HG03354 (cell line): ENCODE measurements at regions not wholly inside any gene's neighbourhood (a gene's known extent, or its start where the extent isn't known, plus 50 kb on each side); places are given as distances from the start of the nearest gene placed in this dataset.

Experiments used
- ATAC-seq: cut with Tn5 transposase; IDR thresholded peaks from one replicate; pipeline ENCODE4 v1.9.1; 2021; ENCODE audit warnings: mild to moderate bottlenecking; ENCODE audit not compliant: unreplicated experiment, poor library complexity, severe bottlenecking

DNA sequence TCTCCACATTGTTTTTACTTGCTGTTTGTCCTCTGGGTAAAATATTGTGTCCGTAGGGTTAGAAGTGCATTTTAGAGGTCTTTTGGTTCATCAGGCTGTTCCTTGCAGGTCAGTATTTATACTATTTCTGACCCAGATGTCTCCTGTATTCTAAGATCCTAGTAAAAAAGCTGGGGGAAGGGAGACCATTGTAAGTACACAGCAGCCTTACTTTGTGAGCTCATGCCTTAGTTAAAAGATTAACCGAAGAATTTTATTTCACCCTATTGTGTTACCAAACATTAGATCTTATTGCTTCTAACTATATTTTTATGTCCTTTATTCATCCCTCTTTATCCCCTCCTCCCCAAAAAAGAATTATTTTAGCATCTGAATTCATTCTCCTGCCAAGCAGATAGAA is 444.1 kb upstream of the RBFOX1 start:
- ATAC-seq: no peak

DNA sequence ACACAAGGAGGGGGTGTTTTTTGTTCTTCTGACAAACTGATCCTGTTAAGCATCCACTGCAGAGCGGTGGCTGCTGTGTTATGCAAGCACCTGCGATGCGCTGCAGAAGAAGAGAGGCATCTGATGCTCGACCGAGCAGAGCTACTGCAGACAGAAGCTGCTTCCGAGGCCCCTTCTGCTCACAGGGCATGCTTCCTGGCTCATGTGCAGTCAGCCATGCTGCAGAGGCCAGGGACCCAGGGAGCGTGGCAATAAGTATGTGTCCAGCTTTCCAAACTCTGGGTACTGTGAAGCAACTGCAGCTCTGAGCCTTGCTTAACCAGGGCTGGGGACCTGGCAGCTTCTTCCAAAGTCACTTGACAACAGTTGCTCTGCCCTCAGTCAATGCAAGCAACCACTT is 448.6 kb upstream of the RBFOX1 start:
- no peak for ATAC-seq

DNA sequence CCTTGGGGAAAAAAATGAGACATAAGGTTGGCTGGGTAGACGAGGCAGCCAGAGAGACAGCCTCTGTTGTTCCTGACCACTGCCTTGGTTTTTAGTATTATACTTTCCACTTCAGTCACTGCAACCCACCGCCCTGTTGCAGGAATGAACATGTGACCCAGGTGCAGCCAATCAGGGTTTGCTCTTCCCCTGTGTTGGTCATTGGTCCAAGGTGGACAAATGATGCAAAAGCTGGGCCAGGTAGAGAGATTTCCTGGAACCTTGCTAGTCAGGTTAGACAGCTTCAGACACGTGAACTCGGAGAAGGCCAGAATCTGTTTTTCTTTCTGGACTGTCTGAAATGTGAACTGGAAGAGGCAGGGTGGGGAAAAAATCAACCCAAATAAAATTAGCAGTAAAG is 452.4 kb upstream of the RBFOX1 start:
- no peak for ATAC-seq

DNA sequence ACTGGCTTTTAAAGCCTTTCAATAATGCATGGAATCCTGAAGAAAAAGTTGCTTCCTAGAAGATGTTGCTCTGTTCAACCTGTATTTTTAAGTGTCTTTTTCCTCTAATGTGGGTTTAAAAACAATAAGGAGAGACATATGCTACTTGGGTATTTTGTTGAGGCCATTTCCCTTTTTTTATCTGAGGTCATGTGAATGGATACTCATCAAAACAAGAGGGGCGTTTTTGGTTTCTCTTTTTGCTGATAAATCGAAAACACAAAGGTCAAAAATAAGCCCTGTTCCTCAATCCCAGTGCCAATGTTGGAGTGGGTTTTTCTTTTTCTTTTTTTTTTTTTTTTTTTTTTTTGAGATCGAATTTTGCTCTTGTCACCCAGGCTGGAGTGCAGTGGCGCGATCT is 468.0 kb upstream of the RBFOX1 start:
- ATAC-seq: no peak

DNA sequence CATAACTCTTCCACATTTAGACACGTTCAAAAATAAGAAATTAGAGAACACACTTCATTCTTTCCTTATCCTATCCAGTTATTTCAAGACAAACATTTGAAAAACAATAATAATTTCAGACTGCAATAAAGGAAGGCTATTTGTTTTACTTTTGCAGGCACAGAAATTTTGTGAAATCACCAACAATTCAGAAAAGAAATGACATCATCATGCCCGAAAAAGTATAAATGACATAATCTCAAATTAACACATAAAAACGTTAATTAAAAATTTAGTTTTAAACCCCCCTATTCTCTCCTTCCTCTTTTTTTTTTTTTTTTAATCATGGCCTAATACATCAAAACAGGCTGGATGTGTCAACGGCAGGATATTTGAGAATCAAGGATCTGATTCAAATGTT is 468.4 kb upstream of the RBFOX1 start:
- ATAC-seq: no peak

DNA sequence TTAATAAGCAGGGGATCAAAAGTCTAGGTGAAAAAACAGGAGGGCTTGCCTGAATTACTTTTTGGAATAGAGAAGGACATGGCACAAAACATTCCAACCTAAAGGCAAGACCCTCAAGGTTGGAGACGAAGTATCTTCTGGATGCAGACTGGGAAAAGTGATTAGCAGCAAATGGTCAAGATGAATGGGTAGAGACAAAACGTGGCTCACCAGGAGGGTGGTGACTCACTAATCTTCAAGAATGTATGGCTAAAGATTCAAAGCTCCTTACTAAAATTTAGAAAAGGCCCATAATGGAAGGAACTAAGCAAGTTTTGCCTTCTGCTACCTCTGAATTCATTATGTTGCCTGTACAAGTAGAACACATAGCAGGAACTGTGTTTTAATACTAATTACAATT is 469.5 kb upstream of the RBFOX1 start:
- ATAC-seq: no peak

DNA sequence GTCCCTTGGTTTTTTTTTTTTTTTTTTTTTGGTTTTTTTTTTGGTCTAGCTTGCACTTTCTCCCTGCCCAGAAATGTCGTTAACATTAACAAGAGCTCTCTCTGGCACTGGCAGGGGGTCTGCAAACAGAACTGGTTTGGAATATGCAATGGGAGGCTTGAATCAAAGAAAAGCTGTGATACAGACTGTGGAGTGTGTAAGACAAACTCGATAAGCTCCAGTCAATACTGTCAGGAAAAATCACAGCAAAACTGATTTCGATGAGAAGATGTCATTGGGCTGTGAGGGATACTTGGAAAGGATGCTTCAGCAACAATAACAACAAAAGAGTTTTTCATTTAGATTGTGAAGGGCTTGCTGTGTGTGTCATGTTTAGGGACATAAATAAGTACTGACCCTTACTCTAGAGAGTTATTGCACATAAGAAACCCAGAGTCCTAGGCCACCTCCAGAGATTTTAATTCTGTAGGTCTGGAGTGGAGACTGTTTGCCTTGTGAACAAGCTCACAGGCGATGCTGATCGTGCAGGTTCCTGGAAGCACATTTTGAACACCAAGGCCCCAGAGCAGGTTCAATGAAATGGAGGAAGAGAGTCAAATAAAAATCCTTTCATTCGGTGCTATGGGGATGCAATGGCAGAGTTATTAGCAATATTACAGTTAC is 470.7 kb upstream of the RBFOX1 start:
- no peak for ATAC-seq

DNA sequence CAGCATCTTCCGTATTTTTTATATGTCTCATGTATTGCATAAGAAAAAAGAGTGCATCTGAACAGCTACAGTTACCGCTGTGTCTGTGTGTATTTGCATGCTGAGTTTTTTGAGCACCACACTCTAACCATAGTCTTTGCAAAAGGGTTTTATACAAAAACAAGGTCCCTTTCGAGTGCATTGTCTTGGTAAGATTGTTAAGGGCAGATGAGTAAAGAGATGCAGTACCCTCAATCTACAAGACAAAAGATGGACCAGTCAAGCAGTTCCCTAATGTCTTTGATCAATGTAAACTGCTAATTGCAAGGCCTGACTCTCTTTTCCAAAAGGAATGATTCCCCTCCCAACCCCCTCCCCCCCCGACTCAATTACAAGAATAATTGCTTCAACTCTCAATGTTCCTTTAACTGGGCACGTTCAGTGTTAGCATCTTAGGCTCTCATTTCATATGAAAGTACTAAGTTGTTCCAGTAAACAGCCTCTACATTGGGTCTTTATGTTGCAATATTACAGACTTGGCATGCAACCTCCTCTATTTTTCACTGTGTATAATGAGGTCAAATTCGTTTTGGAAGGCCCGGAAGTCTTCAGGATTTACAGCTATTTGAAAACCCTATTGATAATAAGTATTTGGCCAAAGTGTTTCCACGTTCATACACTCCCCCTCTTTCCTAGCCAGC is 471.4 kb upstream of the RBFOX1 start:
- no peak for ATAC-seq

DNA sequence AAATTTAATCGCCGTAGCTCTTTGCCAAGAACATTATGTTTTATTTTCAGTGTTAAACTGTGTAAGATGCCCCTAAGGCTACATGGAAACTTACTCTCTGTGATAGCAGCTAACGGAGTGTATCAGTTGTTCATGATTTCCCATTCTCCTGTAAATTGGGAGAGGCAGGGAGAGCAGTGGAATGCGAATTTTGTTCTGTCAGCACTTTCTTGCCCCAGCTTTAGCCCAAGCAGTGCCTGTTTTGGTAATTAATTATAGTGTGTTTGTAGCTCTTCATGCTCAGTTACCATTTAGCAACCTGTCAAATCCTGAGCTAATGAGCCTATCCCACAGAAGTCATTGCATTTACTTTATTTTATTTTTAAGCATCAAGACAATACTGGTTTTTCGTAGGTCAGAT is 475.1 kb upstream of the RBFOX1 start:
- ATAC-seq: no peak

DNA sequence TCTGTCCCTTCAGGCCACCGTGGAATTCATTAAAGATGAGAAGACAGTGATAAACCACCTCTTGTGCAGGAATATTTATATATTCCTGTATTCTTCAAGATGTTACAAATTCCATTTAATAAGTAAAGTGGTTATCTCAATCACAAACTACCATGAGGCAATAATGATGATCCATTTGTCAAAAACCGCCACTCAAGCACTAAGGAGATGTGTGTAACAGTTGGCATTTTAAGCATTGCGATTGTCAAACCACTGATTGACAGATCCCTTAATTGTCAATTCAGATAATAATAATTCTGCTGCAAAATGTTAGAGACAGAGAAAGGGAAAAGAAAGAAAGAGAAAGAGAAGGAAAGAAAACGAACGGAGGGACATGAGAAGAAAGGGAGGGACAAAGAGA is 476.1 kb upstream of the RBFOX1 start:
- ATAC-seq: no peak

DNA sequence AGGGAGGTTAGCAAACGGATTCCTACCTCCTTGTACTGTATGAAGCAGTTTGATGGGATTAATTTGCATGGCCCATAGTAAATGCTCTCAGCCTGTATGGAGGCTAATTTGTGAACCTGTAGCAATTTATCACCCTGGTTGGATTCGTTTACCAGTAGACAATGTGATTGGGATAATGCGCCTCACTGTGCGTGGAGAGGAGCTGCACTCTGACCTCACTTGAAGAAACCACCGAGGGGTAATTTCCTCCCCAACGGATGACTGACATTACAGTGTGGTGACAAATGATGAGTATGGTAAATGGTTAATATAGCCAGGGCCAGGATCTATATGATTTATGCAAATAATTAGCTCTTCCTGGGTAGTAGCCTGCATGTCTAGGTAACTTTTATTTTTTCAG is 479.1 kb upstream of the RBFOX1 start:
- no peak for ATAC-seq

DNA sequence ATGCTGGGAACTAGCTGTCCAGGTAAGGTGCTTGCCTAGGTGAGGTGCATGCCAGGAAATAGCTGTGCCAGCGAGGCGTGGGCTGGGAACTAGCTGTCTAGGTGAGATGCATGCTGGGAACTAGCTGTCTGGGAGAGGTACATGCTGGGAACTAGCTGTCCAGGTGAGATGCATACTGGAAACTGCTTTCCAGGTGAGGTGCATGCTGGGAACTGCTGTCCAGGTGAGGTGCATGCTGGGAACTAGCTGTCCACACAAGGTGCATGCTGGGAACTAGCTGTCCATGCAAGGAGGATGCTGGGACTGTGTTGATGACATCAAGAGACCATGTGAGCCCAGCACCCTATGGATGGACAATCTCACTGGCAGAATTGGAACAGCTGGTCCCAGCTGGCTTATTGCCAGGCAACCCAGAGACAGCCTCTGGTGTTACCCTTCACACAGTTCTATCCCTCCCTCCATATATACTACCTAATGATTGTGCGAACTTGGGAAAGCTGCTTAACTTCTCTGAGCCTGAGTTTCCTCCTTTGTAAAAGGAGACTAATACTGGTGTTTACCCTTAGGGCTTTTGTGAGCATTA is 479.9 kb upstream of the RBFOX1 start:
- no peak for ATAC-seq

DNA sequence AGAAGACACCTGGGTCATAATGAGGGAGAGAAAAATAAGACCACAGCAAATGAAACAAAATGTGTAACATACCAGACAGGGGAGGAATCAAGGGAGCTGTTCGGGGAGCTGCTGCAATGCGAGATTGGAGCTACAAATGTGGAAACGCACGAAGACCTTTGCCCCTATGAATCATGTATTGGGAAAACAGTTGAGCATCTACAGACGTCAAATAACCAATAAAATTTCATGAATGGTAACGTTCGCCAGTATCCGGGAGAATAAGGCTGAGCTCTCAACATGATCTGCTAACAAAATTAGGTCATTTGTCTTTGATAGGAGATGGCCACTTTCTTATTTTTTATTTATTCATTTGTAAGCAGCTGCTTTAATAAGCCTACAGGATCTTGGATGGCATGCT is 486.2 kb upstream of the RBFOX1 start:
- ATAC-seq: no peak

DNA sequence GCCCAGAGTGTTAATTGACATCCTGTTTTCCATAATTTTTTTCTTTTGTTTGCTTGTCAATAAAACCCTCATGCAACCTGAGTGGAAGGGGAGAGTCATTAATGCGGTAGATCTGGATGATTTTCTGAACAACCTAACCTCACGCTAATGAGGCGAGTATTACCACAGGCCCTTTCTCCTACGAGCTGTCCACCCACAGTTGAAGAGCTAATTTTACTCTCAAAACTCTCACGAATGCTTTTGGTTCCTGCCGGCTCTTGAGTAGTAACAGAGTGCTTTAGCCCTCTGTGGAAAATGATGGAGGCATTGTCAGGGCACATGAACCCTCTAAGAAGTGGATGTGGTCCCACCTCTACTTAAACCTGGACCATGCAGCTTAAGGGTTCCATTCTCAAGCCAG is 491.3 kb upstream of the RBFOX1 start:
- ATAC-seq: no peak

DNA sequence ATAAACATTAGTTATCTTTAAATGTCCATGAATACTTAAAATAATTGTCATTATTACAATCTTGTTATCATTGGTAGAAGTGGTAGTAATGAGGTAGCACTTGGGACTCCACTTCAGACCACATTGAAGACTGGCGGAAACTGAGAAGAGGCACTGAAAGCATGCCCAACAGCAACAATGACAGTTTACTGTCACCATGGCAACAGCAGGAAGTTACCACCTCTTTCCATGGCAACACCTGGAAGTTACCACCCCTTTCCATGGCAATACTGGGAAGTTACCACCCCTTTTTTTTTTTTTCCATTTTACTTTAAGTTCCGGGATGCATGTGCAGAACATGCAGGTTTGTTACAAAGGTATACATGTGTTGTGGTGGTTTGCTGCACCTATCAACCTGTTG is 494.9 kb upstream of the RBFOX1 start:
- no peak for ATAC-seq

DNA sequence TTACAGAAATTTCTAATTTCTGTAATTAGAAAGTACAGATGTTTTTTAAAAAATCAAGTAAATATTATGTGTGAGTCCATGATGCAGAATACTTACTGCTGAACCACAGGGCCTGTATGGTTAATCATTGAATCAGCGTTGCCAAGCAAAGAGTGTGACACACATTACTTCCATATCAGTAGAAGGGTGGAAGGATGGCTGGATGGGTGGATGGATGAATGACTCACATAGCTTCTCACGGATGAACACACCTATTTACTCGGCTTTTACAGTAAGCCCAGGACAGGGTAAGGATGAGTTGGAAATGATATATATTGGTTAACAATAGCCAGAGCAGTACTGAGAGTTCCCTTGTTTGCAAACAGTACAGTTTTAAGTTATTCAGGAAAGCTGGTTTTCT is 495.9 kb upstream of the RBFOX1 start:
- no peak for ATAC-seq

DNA sequence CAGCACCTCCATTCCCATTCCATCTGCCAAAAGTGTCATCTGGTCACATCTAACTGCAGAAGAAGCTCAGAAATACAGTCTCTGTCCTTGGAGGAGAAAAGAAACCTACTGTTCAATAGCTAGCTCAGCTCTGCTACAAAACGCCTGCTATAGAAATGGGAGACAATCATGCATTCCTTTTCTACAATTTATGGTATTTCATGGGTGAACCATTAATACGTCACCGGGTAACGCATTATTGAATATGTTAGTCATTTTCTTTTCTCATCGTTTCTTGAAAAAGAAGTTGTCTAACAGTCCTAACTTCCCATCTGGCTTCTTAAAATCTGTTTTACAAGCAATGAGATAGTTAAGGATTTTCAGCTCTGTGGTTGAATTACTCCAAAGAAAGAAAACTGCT is 496.7 kb upstream of the RBFOX1 start:
- no peak for ATAC-seq

DNA sequence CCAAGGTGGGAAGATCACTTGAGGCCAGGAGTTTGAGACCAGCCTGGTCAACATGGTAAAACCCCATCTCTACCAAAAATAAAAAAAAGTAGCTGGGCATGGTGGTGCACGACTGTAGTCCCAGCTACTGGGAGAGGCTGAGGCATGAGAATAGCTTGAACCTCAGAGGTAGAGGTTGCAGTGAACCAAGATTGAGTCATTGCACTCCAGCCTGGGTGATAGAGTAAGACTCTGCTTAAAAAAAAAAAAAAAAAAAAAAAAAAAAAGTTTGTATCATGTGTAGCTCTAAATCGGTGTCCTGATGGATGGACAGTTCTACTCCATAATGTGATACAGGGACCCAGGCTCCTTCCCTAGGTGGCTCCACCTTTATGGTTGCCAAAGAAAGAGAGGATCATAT is 497.1 kb upstream of the RBFOX1 start:
- ATAC-seq: no peak

DNA sequence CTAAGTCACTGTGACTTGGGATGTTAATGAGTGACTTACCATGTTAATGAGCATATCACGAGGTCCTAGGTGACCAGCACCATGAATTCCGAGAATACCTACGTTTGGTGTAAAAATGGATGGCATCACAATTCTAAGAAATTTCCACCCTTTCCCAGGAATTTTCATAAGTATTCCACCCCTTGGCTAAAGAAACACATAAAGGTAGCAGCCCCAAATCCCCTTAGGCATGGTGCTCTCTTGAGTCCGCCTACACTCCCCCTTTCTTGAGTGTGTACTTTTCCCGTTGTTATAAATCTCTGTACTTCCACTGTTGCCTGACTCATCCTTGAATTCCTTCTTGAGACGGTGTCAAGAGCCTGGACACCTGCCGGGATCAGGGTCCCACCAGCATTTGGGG is 504.0 kb upstream of the RBFOX1 start:
- ATAC-seq: no peak

DNA sequence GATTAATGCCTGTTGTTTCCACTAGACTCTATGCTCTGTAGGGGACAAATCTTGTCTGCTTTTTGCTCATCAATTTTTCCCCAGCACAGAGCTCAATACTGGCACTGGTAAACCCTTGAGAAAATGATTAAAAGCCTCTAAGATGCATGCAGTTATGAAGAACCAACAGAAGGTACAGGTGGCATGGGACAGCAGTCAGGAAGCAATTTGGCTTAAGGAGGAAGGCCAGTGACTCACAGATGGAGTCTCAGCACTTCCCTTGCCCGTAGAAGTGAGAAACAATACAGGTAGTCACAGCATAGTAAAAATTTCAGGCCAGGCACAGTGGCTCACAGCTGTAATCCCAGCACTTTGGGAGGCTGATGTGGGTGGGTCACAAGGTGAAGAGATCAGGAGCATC is 504.7 kb upstream of the RBFOX1 start:
- ATAC-seq: no peak

DNA sequence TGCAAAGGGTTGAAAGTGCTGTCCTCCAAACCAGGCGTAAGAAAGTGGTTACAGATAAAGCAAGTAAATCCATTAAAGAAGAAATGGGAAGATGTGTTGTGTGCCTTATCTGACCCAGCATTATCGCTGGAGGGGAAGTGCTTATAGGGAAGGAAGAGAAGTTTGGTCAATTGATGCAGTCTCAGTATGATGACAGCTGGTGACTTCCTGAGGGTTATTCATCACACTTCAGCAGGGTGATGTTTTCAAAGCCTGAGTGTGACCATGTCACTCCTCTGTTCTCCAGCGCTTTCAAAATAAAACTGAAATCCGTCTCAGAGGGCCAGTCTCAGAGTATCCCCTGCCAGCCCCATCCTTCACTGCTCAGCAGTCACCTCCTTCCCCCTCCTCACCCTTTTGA is 505.4 kb upstream of the RBFOX1 start:
- ATAC-seq: no peak

DNA sequence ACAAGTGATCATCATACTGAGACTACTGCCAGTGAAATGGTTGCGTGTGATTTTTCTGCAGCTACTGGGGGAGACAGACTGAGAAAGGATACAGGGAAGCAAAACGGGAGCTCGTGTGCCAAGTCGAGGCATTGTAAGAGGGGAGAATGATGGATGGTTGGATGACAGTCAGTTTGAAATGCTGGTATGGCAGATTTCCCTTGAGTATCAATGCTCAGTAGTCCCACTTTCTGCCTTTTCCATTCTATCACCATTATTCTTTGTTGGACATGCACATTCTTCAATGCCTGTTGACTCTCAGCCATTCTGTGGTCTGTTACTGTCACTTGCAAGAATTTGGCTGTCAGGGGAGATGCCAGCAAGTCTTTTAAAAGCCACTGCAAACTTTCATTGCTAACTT is 510.6 kb upstream of the RBFOX1 start:
- no peak for ATAC-seq
